HCEC 1CT (cell line): ENCODE measurements at regions not wholly inside any gene's neighbourhood (a gene's known extent, or its start where the extent isn't known, plus 50 kb on each side); places are given as distances from the start of the nearest gene placed in this dataset.
"Not testable (repeated sequence)": the region's sequence is repeated elsewhere in the genome, so short reads cannot be mapped to it uniquely, and the experiment has no call there.

Experiments used
- DNase-seq: peaks from one replicate; pipeline ENCODE4 v3.0.0-alpha.2; 2017

DNA sequence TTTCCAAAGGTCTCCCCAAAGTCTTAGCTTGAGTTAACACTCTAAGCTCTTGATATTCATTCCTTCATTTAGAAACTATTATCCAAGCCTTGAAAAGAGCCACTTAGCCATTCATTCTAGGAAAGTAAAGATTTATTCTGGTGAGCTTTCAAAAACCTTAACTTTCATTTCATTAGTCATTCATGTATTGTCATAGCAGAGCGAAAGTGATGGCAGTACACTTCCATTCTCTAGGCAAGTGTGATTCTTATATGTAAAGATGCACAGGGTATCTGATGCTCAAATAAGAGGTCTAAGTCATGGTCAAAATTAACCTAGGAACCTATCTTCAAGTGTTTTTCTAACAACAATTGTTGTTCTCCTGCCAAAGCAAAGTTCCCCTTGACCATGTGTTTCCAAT, 553.0 kb upstream of the FANCL start:
- no peak for DNase-seq

GRCh38 chr2:58788402-58788801, 547.3 kb upstream of the FANCL start:
- DNase-seq, result no peak

GRCh38 chr2:58770846-58771245, 529.7 kb upstream of the FANCL start:
- DNase-seq, result no peak

- no peak for DNase-seq
These were observed 528.7 kb upstream of the FANCL start for GRCh38 chr2:58769864-58770234.

GRCh38 chr2:58769111-58769863, 528.2 kb upstream of the FANCL start:
- no peak for DNase-seq

DNA sequence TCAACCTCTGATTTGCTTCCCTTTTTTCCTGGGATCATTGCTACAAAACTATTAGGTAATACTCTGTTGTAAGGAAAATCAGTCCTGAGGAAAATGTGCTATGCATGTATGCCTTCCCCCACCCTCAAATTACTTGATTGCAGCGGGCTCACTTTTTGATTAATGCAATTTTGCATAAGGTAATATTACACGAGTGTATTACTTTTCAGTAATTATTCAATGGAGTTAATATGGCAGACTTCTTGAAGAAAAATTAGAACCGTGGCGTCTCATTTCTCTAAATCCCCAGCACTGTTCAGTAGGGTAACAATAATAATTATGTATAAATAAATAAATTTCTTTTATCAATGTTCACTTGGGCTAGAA, 527.6 kb upstream of the FANCL start:
- DNase-seq, result no peak

GRCh38 chr2:58767828-58768714, 526.9 kb upstream of the FANCL start:
- DNase-seq, result no peak

GRCh38 chr2:58764338-58765104, 523.4 kb upstream of the FANCL start:
- no peak for DNase-seq

DNA sequence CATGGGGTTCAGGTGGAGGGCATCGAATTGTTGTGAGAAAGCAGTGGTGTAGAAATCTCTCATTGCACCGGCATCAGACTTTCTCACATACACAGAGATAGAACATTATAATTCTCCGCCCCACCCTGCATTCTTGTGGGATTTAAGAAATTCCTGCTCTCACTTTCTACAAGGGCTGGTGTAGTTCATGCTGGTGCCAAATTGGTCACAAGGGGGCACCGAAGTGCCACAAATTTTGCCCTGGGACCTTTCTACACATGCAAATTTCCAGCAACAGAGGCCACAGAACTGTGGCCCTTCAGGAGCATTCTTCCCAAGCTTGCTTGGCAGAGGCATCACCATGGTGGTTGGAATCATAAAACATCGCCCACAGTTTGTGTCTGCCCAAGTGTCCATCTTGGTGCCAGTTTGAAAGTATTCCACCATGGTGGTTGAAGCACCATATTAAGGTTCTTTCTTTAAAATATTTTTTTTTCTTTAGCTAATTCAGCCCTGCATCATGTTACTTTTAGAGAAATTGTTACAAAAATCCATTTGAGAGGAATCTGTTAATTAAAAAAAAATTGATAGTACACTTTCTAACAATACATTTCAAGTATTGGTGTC, 521.2 kb upstream of the FANCL start:
- DNase-seq, result peak; percentile 35

- no peak for DNase-seq
These were observed 516.8 kb upstream of the FANCL start for GRCh38 chr2:58757971-58758370.

DNA sequence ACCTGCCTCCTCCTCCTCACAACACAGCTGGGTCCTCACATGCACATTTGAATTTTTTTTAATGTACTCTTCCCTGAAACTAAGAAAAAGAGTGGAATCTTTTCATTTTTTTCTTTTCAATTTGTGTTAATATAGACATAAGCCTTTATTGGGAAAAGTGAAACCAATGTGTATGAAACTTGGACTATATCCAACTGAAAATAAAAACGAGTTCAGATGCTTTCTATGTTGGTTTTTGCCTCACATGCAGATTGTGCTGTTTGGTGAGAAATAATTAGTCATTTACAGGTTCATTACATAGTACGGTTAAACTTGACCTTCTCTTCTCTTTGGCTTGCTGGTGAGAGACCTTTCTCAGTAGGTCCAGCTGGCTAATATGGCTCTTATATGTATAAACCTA, 515.2 kb upstream of the FANCL start:
- no peak for DNase-seq

DNA sequence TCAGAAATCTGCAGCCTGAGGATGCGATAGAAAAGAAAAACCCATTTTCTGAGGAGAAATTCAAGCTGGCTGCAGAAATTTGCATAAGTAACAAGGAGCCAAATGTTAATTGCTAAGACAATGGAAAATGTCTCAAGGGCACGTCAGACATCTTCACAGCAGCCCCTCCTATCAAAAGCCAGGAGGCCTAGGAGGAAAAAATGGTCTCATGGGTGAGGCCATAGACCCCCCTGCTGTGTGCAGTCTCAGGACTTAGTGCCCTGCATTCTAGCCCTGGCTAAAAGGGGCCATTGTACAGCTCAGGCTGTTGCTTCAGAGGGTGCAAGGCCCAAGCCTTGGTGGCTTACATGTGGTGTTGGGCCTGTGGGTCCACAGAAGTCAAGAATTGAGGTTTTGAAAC, 511.4 kb upstream of the FANCL start:
- not testable (repeated sequence) for DNase-seq

DNA sequence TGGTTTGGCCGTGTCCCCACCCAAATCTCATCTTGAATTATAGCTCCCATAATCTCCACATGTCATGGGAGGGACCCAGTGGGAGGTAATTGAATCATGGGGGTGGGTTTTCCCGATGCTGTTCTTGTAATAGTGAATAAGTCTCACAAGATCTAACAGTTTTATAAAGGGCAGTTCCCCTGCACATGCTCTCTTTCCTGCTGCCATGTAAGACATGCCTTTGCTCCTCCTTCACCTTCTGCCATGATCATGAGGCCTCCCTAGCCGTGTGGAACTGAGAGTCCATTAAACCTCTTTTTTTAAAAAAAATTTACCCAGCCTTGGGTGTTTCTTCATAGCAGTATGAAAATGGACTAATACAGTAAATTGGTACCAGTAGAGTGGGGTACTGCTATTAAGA, 510.6 kb upstream of the FANCL start:
- DNase-seq, result not testable (repeated sequence)

GRCh38 chr2:58749041-58749440, 507.9 kb upstream of the FANCL start:
- no peak for DNase-seq

DNA sequence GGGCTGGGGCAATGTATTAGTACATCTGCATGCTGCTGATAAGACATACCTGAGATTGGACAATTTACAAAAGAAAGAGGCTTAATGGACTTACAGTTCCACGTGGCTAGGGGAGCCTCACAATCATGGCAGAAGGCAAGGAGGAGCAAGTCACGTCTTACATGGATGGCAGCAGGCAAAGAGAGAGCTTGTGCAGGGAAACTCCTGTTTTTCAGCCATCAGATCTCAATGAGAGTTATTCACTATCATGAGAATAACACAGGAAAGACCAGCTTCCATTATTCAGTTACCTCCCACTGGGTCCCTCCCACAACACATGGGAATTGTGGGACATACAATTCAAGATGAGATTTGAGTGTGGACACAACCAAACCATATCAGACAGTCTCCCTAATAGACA, 504.2 kb upstream of the FANCL start:
- DNase-seq, result not testable (repeated sequence)

DNA sequence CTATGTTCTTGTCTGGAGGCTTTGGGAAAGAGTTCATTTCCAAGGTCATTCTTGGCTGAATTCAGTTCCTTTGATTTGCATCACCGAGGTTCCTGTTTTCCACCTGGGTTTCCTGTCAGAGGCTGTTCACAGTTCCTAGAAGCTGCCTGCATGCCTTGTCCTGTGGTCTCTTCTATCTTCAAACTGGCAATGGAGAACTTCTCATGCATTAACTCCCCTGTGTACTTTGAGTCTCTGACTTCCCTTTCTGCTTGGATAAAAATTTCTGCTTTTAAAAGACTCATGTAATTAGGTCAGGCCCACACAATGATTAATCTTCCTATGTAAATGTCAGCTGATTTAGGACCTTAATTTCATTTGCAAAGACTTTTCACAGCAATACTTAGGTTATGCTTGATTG, 499.3 kb upstream of the FANCL start:
- no peak for DNase-seq

DNA sequence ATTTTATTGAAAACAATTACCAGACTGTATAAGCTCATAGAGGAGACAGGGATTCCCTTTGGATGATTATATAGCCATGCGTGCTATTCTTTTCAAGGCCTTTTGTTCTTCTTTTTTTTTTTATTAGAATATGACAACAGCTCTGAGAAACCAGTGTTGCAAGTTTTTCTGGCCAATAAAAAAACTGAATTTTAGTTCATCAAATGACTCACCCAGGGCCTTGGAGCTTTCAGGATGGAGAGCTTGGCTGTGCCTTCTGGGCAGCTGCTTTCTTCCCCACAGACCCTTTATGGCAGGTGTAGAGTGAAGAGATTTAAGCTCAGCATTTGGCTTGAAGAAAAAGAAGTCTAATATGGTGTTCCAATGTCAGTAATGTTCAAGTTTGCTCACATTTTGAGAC, 497.9 kb upstream of the FANCL start:
- no peak for DNase-seq

DNA sequence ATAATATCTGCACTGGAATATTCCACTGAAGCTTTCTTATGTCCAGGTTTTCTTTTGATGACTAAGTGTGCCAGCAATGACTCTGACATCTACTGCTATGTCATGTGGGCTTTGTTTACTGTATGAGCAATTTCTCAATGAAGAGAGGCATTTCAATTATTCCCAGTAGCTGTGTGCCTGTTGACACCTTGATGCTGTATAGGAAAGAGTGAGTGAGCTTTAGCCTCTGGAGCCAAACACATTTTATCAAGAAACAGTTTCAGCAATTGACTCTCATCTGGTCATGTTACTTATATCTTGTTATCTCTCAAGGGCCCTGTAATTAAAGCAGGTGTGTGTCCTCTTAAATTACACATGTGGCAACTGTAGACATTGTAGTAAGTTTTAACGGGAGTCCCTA, 493.2 kb upstream of the FANCL start:
- peak; percentile 11 for DNase-seq

GRCh38 chr2:58732999-58733398, 491.9 kb upstream of the FANCL start:
- DNase-seq, result no peak

- DNase-seq, result no peak
These were observed 490.4 kb upstream of the FANCL start for GRCh38 chr2:58731488-58731869.

DNA sequence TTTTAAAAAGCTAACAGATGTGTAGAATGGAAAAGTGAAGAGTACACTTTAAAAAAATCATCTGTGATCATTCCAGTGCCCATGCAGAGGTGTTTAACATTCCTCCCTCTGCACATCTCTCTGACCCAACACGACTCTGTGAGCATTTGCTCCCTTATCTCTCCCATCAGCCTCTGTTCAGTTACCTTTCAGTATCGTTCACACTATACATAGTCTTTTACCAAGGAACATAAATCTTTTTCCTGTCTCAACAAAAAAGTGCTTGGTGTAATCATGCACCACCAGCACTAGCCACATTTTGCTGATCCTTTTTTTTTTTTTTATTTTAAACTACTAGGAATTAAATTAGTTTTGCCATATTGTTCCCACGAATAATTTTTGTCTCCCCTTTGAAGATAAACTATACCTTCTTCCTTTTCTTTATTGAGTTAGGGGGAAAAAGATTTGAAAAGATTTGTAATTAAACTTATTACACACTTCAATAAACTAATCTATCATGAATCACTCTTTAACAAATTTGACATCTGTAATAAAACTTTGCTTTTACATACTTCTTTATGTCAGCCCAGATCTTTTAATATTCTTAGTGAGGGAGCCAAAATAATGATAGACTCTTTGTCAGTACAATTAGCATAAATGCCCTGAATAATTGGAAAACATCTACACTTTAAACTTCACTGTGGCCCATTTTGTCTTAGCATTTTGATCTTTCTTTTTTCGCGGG, 489.8 kb upstream of the FANCL start:
- DNase-seq, result no peak

DNA sequence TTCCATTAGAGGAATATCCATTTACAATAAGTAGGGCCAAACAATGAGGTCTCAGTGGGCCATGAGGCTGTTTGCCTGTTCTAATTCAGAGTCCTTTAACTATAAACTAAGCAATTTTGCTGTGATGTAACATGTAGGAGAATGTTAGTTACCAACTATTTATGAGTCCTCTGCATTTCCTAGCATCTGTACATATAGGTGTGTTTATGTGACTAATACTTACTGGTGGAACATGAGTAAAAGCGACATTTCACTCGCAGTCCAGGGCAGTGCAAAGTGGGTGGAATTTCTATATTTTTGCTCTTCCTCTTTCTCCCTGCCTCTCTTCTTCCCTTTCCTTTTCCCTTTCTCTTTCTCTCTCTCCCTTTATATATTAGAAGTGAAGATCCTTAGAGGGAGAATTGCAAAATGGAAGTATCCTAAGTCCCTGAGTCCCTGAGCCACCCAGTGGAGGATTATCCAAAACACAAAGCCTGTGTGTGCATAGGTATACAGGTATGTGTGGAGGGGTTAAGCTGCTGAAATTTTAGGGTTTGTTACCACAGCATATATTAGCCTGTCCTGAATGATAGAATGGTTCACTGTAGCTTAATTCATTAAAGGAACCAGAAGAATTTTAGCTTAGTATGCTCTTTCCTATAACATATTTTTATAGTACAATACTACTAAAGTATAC, 487.0 kb upstream of the FANCL start:
- DNase-seq, result no peak
